ENCODE measurements at regions not wholly inside any gene's neighbourhood (a gene's known extent, or its start where the extent isn't known, plus 50 kb on each side); places are given as distances from the start of the nearest gene placed in this dataset.

GRCh38 chr12:91778938-91779400 lies 366.7 kb downstream of the BTG1 start:
- TF ChIP-seq POLR2AphosphoS5 (IDR thresholded peaks at IDR 0.05) (peak in 1 of 3 donors; percentile 83), CTCF (IDR thresholded peaks at IDR 0.05 in 8 of 11, conservative IDR thresholded peaks at IDR 0.05 in 3 of 11) (no peak), POLR2A (IDR thresholded peaks at IDR 0.05) (no peak)
- no peaks in the 10 kb centered on the region for H3K36me3 ChIP-seq
- H3K4me3 ChIP-seq = peak overlapping the region in 1 of 8 donors; percentile 8
- H3K27ac ChIP-seq = peak overlapping the region; percentile 73 to 89 (median 80)
- WGBS, 5 donors = 37 to 54% (median 51%) methylated on average over 6 of the region's 6 CpGs
- H3K27me3 ChIP-seq (replicated peaks in 1 of 7) = no peaks in the 10 kb centered on the region
- no peaks in the 10 kb centered on the region for H3K9me3 ChIP-seq
- no peak for DNase-seq
- intact Hi-C loops (cut with DNase I; ENCODE audit: low total_unique reads) = no loop called here
- H3K4me1 ChIP-seq = peaks cover 12 to 34% (median 23%) of the 10 kb centered on the region in 6 donors

GRCh38 chr12:91778091-91778832 lies 367.4 kb downstream of the BTG1 start:
- peaks cover 12 to 41% (median 24%) of the 10 kb centered on the region in 6 donors for H3K4me1 ChIP-seq
- H3K27ac ChIP-seq = peak overlapping the region; percentile 73 to 89 (median 80)
- H3K4me3 ChIP-seq = no peak overlapping the region
- no peaks in the 10 kb centered on the region for H3K9me3 ChIP-seq
- DNase-seq = no peak
- 34 to 46% (median 43%) methylated on average over 3 of the region's 3 CpGs for WGBS, 5 donors
- H3K36me3 ChIP-seq = no peaks in the 10 kb centered on the region
- TF ChIP-seq CTCF (IDR thresholded peaks at IDR 0.05 in 8 of 11, conservative IDR thresholded peaks at IDR 0.05 in 3 of 11) (no peak), POLR2A (IDR thresholded peaks at IDR 0.05) (no peak), POLR2AphosphoS5 (IDR thresholded peaks at IDR 0.05) (no peak)
- no peaks in the 10 kb centered on the region for H3K27me3 ChIP-seq (replicated peaks in 1 of 7)
- intact Hi-C loops (cut with DNase I; ENCODE audit: low total_unique reads) = no loop called here

GRCh38 chr12:91777268-91777992 lies 368.2 kb downstream of the BTG1 start:
- H3K27me3 ChIP-seq (replicated peaks in 1 of 7) = no peaks in the 10 kb centered on the region
- no peaks in the 10 kb centered on the region for H3K9me3 ChIP-seq
- intact Hi-C loops (cut with DNase I; ENCODE audit: low total_unique reads) = no loop called here
- DNase-seq = no peak
- 87 to 93% (median 89%) methylated on average over 6 of the region's 6 CpGs for whole genome bisulfite sequencing, 5 donors
- H3K36me3 ChIP-seq = no peaks in the 10 kb centered on the region
- peaks cover 12 to 41% (median 24%) of the 10 kb centered on the region in 6 donors for H3K4me1 ChIP-seq
- H3K27ac ChIP-seq = peak overlapping the region; percentile 73 to 89 (median 80)
- no peak overlapping the region for H3K4me3 ChIP-seq
- TF ChIP-seq POLR2A (IDR thresholded peaks at IDR 0.05) = no peak
- TF ChIP-seq POLR2AphosphoS5 (IDR thresholded peaks at IDR 0.05) = no peak
- TF ChIP-seq CTCF (IDR thresholded peaks at IDR 0.05 in 8 of 11, conservative IDR thresholded peaks at IDR 0.05 in 3 of 11) = no peak

GRCh38 chr12:91774434-91774921 lies 371.2 kb downstream of the BTG1 start:
- DNase-seq = no peak
- no peaks in the 10 kb centered on the region for H3K36me3 ChIP-seq
- peak overlapping the region in 2 of 8 donors; percentile 6 to 38 for H3K4me3 ChIP-seq
- WGBS, 5 donors = 41 to 69% (median 62%) methylated on average over 6 of the region's 6 CpGs
- H3K27me3 ChIP-seq (replicated peaks in 1 of 7) = no peaks in the 10 kb centered on the region
- peak overlapping the region in 7 of 8 donors; percentile 22 to 70 (median 39) for H3K27ac ChIP-seq
- no peaks in the 10 kb centered on the region for H3K9me3 ChIP-seq
- TF ChIP-seq CTCF (IDR thresholded peaks at IDR 0.05 in 8 of 11, conservative IDR thresholded peaks at IDR 0.05 in 3 of 11) = no peak
- TF ChIP-seq POLR2AphosphoS5 (IDR thresholded peaks at IDR 0.05) = no peak
- TF ChIP-seq POLR2A (IDR thresholded peaks at IDR 0.05) = no peak
- intact Hi-C loops (cut with DNase I; ENCODE audit: low total_unique reads) = no loop called here
- peaks cover 12 to 37% (median 23%) of the 10 kb centered on the region in 6 donors for H3K4me1 ChIP-seq
